ENCODE measurements at regions not wholly inside any gene's neighbourhood (a gene's known extent, or its start where the extent isn't known, plus 50 kb on each side); places are given as distances from the start of the nearest gene placed in this dataset.
"Not testable (repeated sequence)": the region's sequence is repeated elsewhere in the genome, so short reads cannot be mapped to it uniquely, and the experiment has no call there.

DNA sequence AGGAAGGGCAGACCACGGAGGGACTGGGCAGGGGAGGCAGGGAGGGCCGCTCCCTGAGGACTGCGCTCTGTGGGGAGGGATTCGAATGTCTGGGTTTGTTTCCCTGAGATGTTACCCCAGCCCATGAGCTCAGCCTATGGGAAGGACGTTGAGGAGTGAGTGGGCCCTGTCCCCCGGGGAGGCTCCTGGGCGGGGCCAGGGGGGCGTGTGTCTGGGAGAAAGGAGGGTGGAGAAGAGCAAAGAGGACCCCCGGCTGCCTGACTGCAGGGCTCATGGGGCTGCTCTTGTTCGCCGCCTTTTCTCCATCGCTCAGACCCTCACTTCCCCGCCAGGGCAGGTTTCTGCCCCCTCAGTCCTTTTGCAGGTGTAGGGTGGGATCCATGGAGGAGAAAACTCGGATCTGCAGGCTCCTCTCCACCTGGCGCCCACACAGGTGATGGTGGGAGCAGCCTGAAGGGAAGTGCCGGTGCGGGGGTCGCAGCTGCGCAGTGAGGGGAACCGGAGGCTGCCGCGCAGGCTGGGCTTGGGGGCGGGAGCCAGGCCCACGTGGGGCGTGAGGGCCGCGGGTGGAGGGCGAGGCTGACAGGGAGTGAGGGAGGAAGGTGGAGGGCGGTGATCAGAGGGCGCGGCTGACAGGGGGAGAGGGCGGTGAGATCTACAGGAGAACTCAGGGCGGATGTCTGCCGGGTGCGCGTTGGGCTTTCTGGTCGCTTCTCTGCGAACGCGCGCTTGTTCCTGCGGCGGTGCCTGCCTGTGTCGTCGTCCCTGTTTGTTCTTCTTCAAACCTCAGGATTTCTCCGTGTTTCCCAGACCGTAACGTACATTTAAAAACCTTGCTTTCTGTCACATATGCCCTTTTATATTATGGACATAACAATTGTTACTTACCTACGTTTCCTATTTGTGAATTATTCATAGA lies 198.2 kb upstream of the NPAP1 start:
- not testable (repeated sequence) for H3K4me2 ChIP-seq (ENCODE audit: low read length); H3K9me2 ChIP-seq (ENCODE audit: insufficient read depth, low read length); H3K27me3 ChIP-seq (ENCODE audit: insufficient read depth, low read depth, low read length); H2AFZ ChIP-seq (ENCODE audit: low read depth, low read length); H3F3A ChIP-seq (ENCODE audit: insufficient read depth, low read length, poor library complexity, severe bottlenecking); H3K79me2 ChIP-seq (replicated peaks; ENCODE audit: insufficient read depth, low read length); H3K9ac ChIP-seq (ENCODE audit: low read length); H4K20me1 ChIP-seq (ENCODE audit: insufficient read depth); H3K27ac ChIP-seq (ENCODE audit: low read length); H3K9me3 ChIP-seq (ENCODE audit: low read length); H3K36me3 ChIP-seq (ENCODE audit: insufficient read depth, low read length)
- H3K4me3 ChIP-seq (ENCODE audit: low read length), result peak overlapping the region; percentile 50

DNA sequence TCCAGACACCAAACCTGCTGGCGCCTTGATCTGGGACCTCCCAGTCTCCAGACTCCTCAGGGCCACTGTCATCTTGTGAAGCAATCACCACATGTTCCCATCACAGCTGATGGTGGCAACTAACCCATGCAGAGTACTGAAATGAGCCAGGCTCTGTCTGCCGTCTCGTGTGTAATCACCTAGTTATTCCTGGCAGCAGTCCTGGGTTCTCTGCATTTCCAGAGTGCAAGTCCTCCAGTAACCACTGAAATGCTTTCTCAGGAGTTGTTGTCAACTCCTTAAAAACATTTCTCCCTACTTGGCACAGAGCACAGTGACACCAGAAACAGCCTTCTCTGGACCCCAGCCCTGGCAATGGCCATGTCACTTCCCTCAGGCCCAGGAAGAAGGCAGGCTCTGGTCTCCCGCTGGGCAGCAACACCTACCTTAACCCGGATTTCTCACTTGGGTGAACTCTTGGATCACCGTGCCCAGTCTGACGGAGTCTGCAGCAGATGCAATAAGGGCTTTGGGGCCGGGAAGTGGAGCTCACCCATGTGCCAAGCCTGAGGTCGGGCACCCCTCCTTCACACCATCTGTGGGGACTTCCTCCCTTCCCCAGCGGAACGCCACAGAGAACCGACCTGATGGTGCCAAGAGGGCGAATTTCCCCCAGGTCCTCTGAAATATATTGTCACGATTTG lies 189.5 kb upstream of the NPAP1 start:
- H3K27ac ChIP-seq (ENCODE audit: low read length); H2AFZ ChIP-seq (ENCODE audit: low read depth, low read length); H3K9ac ChIP-seq (ENCODE audit: low read length); H3F3A ChIP-seq (ENCODE audit: insufficient read depth, low read length, poor library complexity, severe bottlenecking); H3K27me3 ChIP-seq (ENCODE audit: insufficient read depth, low read depth, low read length); H3K9me2 ChIP-seq (ENCODE audit: insufficient read depth, low read length); H3K4me3 ChIP-seq (ENCODE audit: low read length); H3K79me2 ChIP-seq (replicated peaks; ENCODE audit: insufficient read depth, low read length); H3K4me2 ChIP-seq (ENCODE audit: low read length); H4K20me1 ChIP-seq (ENCODE audit: insufficient read depth); H3K36me3 ChIP-seq (ENCODE audit: insufficient read depth, low read length); H3K9me3 ChIP-seq (ENCODE audit: low read length): not testable (repeated sequence)

DNA sequence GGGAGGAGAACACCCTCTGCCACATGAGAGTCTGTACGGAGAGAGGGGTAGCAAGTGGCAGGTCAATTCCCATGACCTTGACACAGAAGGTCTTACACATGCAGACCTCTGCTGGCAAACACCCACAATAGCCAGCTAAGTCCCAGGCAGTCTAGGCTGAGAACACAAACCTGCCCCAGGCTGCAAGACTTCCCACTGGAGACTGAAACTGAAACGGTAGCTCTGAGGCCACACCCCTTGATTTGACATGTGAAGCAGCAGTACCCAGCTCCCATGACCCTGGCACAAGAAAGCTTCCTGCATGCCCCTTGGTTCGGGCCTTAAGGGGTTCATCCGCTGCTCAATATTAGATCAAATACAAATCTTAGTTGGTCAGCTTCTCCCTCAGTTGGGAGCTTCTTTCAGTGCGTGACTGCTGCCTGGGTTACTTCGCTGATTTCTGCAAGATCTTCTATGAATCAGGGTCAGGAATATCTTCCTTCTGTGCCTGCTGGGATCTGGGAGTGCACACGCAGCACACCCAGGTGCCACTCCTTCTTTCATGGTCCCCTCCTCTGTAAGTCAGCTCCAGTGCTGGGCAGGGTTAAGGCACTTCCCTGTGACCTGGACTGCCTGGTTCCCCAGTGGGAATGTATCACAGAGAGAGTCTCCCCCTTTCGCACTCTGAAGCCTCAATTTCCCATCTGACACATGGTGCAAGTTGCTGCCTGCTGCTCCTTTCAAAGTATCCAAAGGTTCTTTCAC lies 187.2 kb upstream of the NPAP1 start:
- not testable (repeated sequence) for H3K9me2 ChIP-seq (ENCODE audit: insufficient read depth, low read length); H3F3A ChIP-seq (ENCODE audit: insufficient read depth, low read length, poor library complexity, severe bottlenecking); H3K4me2 ChIP-seq (ENCODE audit: low read length); H2AFZ ChIP-seq (ENCODE audit: low read depth, low read length); H4K20me1 ChIP-seq (ENCODE audit: insufficient read depth); H3K36me3 ChIP-seq (ENCODE audit: insufficient read depth, low read length); H3K4me3 ChIP-seq (ENCODE audit: low read length); H3K27me3 ChIP-seq (ENCODE audit: insufficient read depth, low read depth, low read length); H3K9me3 ChIP-seq (ENCODE audit: low read length); H3K9ac ChIP-seq (ENCODE audit: low read length); H3K27ac ChIP-seq (ENCODE audit: low read length); H3K79me2 ChIP-seq (replicated peaks; ENCODE audit: insufficient read depth, low read length)

DNA sequence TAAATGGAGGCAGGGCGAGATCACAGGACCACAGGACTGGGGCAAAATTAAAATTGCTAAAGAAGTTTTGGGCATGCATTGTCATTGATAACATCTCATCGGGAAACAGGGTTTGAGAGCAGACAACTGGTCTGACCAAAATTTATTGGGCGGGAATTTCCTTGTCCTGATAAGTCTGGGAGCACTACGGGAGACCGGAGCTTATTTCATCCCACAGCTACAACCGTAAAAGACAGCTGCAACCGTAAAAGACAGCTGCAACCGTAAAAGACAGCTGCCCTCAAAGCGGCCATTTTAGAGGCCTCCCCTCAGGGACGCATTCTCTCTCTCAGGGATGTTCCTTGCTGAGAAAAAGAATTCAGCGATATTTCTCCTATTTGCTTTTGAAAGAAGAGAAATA lies 170.4 kb upstream of the NPAP1 start:
- H3K27me3 ChIP-seq (ENCODE audit: insufficient read depth, low read depth, low read length); H4K20me1 ChIP-seq (ENCODE audit: insufficient read depth); H3K27ac ChIP-seq (ENCODE audit: low read length); H3F3A ChIP-seq (ENCODE audit: insufficient read depth, low read length, poor library complexity, severe bottlenecking); H3K36me3 ChIP-seq (ENCODE audit: insufficient read depth, low read length); H3K79me2 ChIP-seq (replicated peaks; ENCODE audit: insufficient read depth, low read length); H3K4me3 ChIP-seq (ENCODE audit: low read length); H3K4me2 ChIP-seq (ENCODE audit: low read length); H2AFZ ChIP-seq (ENCODE audit: low read depth, low read length); H3K9me3 ChIP-seq (ENCODE audit: low read length); H3K9me2 ChIP-seq (ENCODE audit: insufficient read depth, low read length); H3K9ac ChIP-seq (ENCODE audit: low read length): not testable (repeated sequence)

DNA sequence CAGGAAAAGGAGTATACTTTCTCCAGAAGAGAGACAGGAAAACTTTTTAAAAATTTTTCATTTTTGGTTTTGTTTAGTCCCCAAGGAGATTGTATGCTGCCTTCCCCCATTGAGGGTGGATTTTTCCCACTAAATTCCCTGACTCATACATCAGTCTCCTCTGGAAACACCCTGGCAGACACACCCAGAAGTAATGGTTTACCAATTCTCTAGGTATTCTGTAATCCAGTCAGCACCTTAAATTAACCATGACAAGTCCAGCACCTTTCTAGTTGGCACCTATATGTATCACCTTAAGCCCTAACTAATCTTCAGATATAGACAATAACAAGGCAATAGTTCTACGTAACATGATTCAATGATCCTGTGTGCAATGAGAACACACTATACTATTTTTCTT lies 165.9 kb upstream of the NPAP1 start:
- H3K27ac ChIP-seq (ENCODE audit: low read length); H3K27me3 ChIP-seq (ENCODE audit: insufficient read depth, low read depth, low read length); H4K20me1 ChIP-seq (ENCODE audit: insufficient read depth); H3K36me3 ChIP-seq (ENCODE audit: insufficient read depth, low read length); H3K9ac ChIP-seq (ENCODE audit: low read length); H2AFZ ChIP-seq (ENCODE audit: low read depth, low read length); H3F3A ChIP-seq (ENCODE audit: insufficient read depth, low read length, poor library complexity, severe bottlenecking); H3K9me3 ChIP-seq (ENCODE audit: low read length); H3K4me2 ChIP-seq (ENCODE audit: low read length); H3K4me3 ChIP-seq (ENCODE audit: low read length); H3K9me2 ChIP-seq (ENCODE audit: insufficient read depth, low read length); H3K79me2 ChIP-seq (replicated peaks; ENCODE audit: insufficient read depth, low read length): not testable (repeated sequence)

DNA sequence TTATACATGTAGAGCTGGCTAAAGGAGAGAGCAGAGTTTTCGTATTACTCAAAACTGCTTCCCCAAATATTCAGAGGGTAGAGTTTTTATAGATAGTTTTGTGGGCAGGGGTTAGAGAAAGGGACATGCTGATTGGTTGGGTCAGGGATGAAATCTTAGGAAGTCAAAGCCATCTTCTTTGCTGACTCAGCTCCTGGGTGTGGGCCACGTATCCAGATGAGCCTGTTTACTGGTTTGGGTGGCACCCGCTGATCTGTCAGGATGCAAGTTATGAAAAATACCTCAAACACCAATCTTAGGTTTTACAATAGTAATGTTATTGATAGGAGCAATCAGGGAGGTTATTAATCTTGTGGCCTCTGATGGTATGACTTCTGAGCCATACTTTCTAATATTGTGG lies 164.0 kb upstream of the NPAP1 start:
- not testable (repeated sequence) for H3K4me2 ChIP-seq (ENCODE audit: low read length); H2AFZ ChIP-seq (ENCODE audit: low read depth, low read length); H3K79me2 ChIP-seq (replicated peaks; ENCODE audit: insufficient read depth, low read length); H3K36me3 ChIP-seq (ENCODE audit: insufficient read depth, low read length); H3K9me3 ChIP-seq (ENCODE audit: low read length); H3K9me2 ChIP-seq (ENCODE audit: insufficient read depth, low read length); H3K27ac ChIP-seq (ENCODE audit: low read length); H4K20me1 ChIP-seq (ENCODE audit: insufficient read depth); H3K9ac ChIP-seq (ENCODE audit: low read length); H3K4me3 ChIP-seq (ENCODE audit: low read length); H3F3A ChIP-seq (ENCODE audit: insufficient read depth, low read length, poor library complexity, severe bottlenecking); H3K27me3 ChIP-seq (ENCODE audit: insufficient read depth, low read depth, low read length)

DNA sequence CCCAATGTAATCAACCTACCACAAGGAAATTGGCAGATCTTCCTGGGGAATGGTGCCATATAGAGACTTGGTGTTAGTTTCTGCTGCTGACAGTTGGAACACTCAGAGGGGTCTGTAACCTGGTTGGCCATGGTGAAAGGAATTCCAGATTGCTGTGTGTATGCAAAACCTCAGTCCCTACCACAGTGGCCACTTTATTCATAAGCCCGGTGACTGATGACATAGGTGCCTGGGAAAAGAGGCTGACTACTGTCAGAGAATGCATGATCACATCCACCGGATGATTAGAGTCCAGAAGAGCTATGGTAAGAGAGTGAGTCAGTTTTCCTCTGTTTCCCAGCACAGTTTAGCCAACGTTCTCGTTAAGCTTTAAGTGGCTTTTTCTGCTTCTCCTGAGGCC lies 156.8 kb upstream of the NPAP1 start:
- not testable (repeated sequence) for H4K20me1 ChIP-seq (ENCODE audit: insufficient read depth); H3F3A ChIP-seq (ENCODE audit: insufficient read depth, low read length, poor library complexity, severe bottlenecking); H2AFZ ChIP-seq (ENCODE audit: low read depth, low read length); H3K9me2 ChIP-seq (ENCODE audit: insufficient read depth, low read length); H3K4me2 ChIP-seq (ENCODE audit: low read length); H3K79me2 ChIP-seq (replicated peaks; ENCODE audit: insufficient read depth, low read length); H3K36me3 ChIP-seq (ENCODE audit: insufficient read depth, low read length); H3K9ac ChIP-seq (ENCODE audit: low read length); H3K9me3 ChIP-seq (ENCODE audit: low read length); H3K4me3 ChIP-seq (ENCODE audit: low read length); H3K27me3 ChIP-seq (ENCODE audit: insufficient read depth, low read depth, low read length); H3K27ac ChIP-seq (ENCODE audit: low read length)

Data from neural cell (in vitro differentiated cells).